Lower lobe of right lung (tissue), 2 donors: ENCODE measurements at regions not wholly inside any gene's neighbourhood (a gene's known extent, or its start where the extent isn't known, plus 50 kb on each side); places are given as distances from the start of the nearest gene placed in this dataset.

Source experiments
- ATAC-seq, 2 donors: fragments of 200-7000 bp; cut with Tn5 transposase; one replicate each; pipeline ENCODE4 v1.9.1; 2020 to 2022; ENCODE audit warnings: mild to moderate bottlenecking in 2 of 2, moderate library complexity in 2 of 2
- DNase-seq: peaks from one replicate; pipeline ENCODE4 v3.0.0-alpha.2; 2020
- H3K27ac ChIP-seq: fragments of 200-600 bp; one replicate; pipeline ENCODE4 v1.8.0; 2022
- H3K27me3 ChIP-seq: fragments of 200-600 bp; one replicate; pipeline ENCODE4 v1.8.0; 2022; ENCODE audit warnings: low read depth
- H3K36me3 ChIP-seq: fragments of 200-600 bp; one replicate; pipeline ENCODE4 v1.8.0; 2022; ENCODE audit warnings: mild to moderate bottlenecking
- H3K4me1 ChIP-seq: fragments of 200-600 bp; one replicate; pipeline ENCODE4 v1.8.0; 2022
- H3K4me3 ChIP-seq: fragments of 200-600 bp; one replicate; pipeline ENCODE4 v1.8.0; 2022; ENCODE audit warnings: mild to moderate bottlenecking
- H3K9me3 ChIP-seq: fragments of 200-600 bp; one replicate; pipeline ENCODE4 v1.8.0; 2022
- CTCF ChIP-seq: fragments of 200-600 bp; IDR thresholded peaks from one replicate; pipeline ENCODE4 v1.8.0; 2022; ENCODE audit warnings: antibody characterized with exemption, mild to moderate bottlenecking
- intact Hi-C: fragments of 100-400 bp; cut with DNase I; formaldehyde crosslinking; loops from one replicate; pipeline ENCODE4 v1.11.0; 2022
- donor health status: DM: no; HTN: yes; CAD: no; lungs with severe emphysema.

- DNase-seq (no peak), ATAC-seq (no peak)
- no peak overlapping the region for H3K27ac ChIP-seq
- no peaks in the 10 kb centered on the region for H3K4me1 ChIP-seq
- H3K9me3 ChIP-seq, result no peaks in the 10 kb centered on the region
- intact Hi-C loops, result no loop called here
- no peak for TF ChIP-seq CTCF
- no peak overlapping the region for H3K4me3 ChIP-seq
- H3K27me3 ChIP-seq, result no peaks in the 10 kb centered on the region
- no peaks in the 10 kb centered on the region for H3K36me3 ChIP-seq
Measured at GRCh38 chr4:85106805-85107336, 140.4 kb upstream of the WDFY3 start.

- ATAC-seq (no peak), DNase-seq (no peak)
- Histone ChIP-seq H3K9me3 (no peaks in the 10 kb centered on the region), H3K27me3 (no peaks in the 10 kb centered on the region), H3K4me3 (no peak overlapping the region), H3K36me3 (no peaks in the 10 kb centered on the region), H3K4me1 (no peaks in the 10 kb centered on the region), H3K27ac (no peak overlapping the region)
- no peak for TF ChIP-seq CTCF
- intact Hi-C loops, result no loop called here
Measured at GRCh38 chr4:85107553-85107952, 141.1 kb upstream of the WDFY3 start.

DNA sequence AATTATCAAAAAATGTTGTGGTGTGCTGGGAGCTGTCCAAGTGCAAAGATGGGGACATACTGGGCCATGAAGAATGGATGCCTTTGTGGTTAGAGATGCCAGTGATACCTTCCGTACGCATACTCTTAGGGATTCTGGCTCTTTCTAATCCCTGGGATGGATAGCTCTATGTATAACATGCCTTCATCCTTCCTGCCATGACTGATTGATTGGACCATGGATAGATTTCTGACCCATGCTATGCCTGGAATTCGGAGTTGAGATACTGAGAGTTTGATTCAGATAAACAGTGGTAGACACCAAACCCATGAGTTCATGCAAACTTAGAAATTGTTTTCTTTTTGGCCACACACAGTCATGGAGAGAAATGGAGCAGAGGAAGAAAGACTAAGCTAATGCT lies 147.2 kb upstream of the WDFY3 start:
- Histone ChIP-seq H3K4me1 (no peaks in the 10 kb centered on the region), H3K27ac (no peak overlapping the region), H3K27me3 (no peaks in the 10 kb centered on the region), H3K9me3 (no peaks in the 10 kb centered on the region), H3K4me3 (no peak overlapping the region), H3K36me3 (no peaks in the 10 kb centered on the region)
- no peak for TF ChIP-seq CTCF
- ATAC-seq (no peak), DNase-seq (no peak)
- intact Hi-C loops, result no loop called here

DNA sequence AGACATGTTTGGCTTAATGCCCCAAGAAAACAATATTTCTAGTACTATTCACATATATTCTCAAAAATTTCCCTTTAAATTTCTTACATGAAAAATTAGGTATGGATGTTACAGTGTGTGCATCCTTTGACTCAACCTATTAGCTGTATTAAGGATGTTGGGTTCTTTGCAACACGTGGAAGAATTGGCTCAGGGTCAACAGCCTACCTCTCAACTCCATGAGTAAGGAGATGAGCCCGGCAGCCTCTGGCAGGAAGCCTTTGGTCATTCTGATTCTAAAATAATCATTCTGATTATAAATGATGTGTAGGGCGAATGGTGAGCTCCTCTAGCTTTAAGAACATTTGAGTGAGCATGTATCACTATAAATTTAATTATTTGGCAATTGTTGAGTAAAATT lies 148.0 kb upstream of the WDFY3 start:
- Histone ChIP-seq H3K4me1 (no peaks in the 10 kb centered on the region), H3K27ac (no peak overlapping the region), H3K9me3 (no peaks in the 10 kb centered on the region), H3K4me3 (no peak overlapping the region), H3K36me3 (no peaks in the 10 kb centered on the region), H3K27me3 (no peaks in the 10 kb centered on the region)
- ATAC-seq, result no peak
- DNase-seq, result no peak
- no peak for TF ChIP-seq CTCF
- intact Hi-C loops, result no loop called here

DNA sequence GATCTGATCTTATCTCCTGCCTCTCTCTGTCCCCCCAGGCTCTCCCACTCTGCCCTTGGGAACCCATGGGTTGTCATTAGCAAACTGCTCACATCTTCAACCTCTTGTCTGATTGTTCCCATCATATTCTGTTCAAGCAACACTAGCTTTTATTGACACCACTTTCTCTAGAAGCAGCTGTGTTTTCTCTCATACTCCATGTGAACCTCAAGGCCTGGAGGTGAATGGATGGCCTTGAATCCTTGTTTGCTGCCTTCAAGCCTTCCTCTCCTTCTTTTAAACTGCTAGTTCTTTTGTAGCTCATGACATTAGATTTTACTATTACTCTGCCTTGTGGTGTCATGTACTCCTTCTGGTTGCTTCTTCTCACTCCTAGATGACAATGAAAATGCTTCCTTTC lies 149.5 kb upstream of the WDFY3 start:
- Histone ChIP-seq H3K9me3 (no peaks in the 10 kb centered on the region), H3K36me3 (no peaks in the 10 kb centered on the region), H3K27ac (no peak overlapping the region), H3K4me1 (no peaks in the 10 kb centered on the region), H3K27me3 (no peaks in the 10 kb centered on the region), H3K4me3 (no peak overlapping the region)
- ATAC-seq (no peak), DNase-seq (no peak)
- intact Hi-C loops, result no loop called here
- TF ChIP-seq CTCF, result no peak

GRCh38 chr4:85125688-85126087 lies 159.2 kb upstream of the WDFY3 start:
- intact Hi-C loops, result no loop called here
- H3K4me3 ChIP-seq, result no peak overlapping the region
- no peaks in the 10 kb centered on the region for H3K9me3 ChIP-seq
- H3K4me1 ChIP-seq, result no peaks in the 10 kb centered on the region
- H3K27ac ChIP-seq, result no peak overlapping the region
- H3K36me3 ChIP-seq, result no peaks in the 10 kb centered on the region
- no peak for TF ChIP-seq CTCF
- DNase-seq, result no peak
- H3K27me3 ChIP-seq, result no peaks in the 10 kb centered on the region
- ATAC-seq, result no peak
